ENCODE measurements at regions not wholly inside any gene's neighbourhood (a gene's known extent, or its start where the extent isn't known, plus 50 kb on each side); places are given as distances from the start of the nearest gene placed in this dataset.

DNA sequence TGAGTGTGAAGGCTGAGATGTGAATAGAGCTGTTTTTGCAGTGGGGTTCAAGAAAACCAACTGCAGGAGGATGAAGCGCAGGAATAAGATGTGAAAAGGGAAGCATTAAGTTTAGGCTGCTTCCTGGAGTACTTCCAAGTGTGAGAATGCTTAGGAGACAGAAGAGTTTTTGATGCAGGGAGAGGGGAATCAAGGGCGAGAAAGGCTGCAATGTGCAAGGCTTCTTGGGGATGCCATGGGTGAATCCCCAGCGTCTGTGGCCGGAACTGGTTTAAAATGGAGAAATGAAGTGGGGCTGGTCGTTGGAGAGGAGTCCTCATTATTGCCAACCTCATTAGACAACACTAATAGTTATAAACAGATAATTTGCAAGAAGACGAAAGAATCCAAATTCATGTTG, 764.9 kb downstream of the LIG4 start:
- Histone ChIP-seq H3K9ac (ENCODE audit: low read length) (no peak overlapping the region), H3K9me2 (ENCODE audit: insufficient read depth) (no peaks in the 10 kb centered on the region), H4K20me1 (ENCODE audit: insufficient read depth) (no peaks in the 10 kb centered on the region), H3K27ac (ENCODE audit: low read depth, low read length) (no peak overlapping the region), H3K4me3 (replicated peaks in 1 of 2; ENCODE audit: low read depth in 1 of 2, low read length in 2 of 2) (no peak overlapping the region), H3K36me3 (ENCODE audit: control insufficient read depth in 1 of 2, insufficient read depth in 2 of 2, low read length in 2 of 2) (no peaks in the 10 kb centered on the region), H3K79me2 (ENCODE audit: insufficient read depth, low read length) (no peaks in the 10 kb centered on the region), H3K9me3 (ENCODE audit: control insufficient read depth in 1 of 2, insufficient read depth in 1 of 2, low read depth in 1 of 2, low read length in 2 of 2) (peaks cover 0 to 12% of the 10 kb centered on the region in 2 experiments; a peak in 2 of 4 replicates), H3K4me1 (ENCODE audit: control insufficient read depth in 1 of 2, insufficient read depth in 2 of 2, low read length in 2 of 2) (no peaks in the 10 kb centered on the region), H3K4me2 (ENCODE audit: low read length) (no peak overlapping the region), H2AFZ (ENCODE audit: low read depth, low read length, poor library complexity, severe bottlenecking) (no peak overlapping the region), H3K27me3 (ENCODE audit: insufficient read depth, low read length) (no peaks in the 10 kb centered on the region)
- intact Hi-C loops (cut with micrococcal nuclease): no loop called here
- DNase-seq (ENCODE audit: low read depth, low spot score) (no peak), ATAC-seq (no peak)
- RAD21 ChIA-PET (ENCODE audit: low non-redundant PET in 1 of 2, low total read pairs in 2 of 2, uncharacterized antibody in 2 of 2, unreplicated experiment in 2 of 2): no interaction called here
- CTCF ChIA-PET: no interaction called here
- TF ChIP-seq, protein P1, sequence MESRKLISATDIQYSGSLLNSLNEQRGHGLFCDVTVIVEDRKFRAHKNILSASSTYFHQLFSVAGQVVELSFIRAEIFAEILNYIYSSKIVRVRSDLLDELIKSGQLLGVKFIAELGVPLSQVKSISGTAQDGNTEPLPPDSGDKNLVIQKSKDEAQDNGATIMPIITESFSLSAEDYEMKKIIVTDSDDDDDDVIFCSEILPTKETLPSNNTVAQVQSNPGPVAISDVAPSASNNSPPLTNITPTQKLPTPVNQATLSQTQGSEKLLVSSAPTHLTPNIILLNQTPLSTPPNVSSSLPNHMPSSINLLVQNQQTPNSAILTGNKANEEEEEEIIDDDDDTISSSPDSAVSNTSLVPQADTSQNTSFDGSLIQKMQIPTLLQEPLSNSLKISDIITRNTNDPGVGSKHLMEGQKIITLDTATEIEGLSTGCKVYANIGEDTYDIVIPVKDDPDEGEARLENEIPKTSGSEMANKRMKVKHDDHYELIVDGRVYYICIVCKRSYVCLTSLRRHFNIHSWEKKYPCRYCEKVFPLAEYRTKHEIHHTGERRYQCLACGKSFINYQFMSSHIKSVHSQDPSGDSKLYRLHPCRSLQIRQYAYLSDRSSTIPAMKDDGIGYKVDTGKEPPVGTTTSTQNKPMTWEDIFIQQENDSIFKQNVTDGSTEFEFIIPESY (IDR thresholded peaks at IDR 0.05; ENCODE audit: extremely low read depth, insufficient replicate concordance, low read length): no peak
- TF ChIP-seq FOSL1 (IDR thresholded peaks at IDR 0.05; ENCODE audit: low read depth) (no peak), SP1 (IDR thresholded peaks at IDR 0.05; ENCODE audit: low read depth) (no peak), CBX3 (IDR thresholded peaks at IDR 0.05; ENCODE audit: low read depth) (no peak), SIN3A (IDR thresholded peaks at IDR 0.05; ENCODE audit: low read depth) (no peak), SRF (IDR thresholded peaks at IDR 0.05; ENCODE audit: low read depth) (no peak), ZFX (IDR thresholded peaks at IDR 0.05) (no peak), POLR2A (IDR thresholded peaks at IDR 0.05; ENCODE audit: borderline replicate concordance, extremely low read depth, insufficient read depth, insufficient read length) (no peak), ZNF274 (IDR thresholded peaks at IDR 0.05; ENCODE audit: low read depth, low read length) (no peak), CEBPB (IDR thresholded peaks at IDR 0.05; ENCODE audit: low read depth) (no peak), EZH2 (IDR thresholded peaks at IDR 0.05) (no peak), YY1 (IDR thresholded peaks at IDR 0.05; ENCODE audit: extremely low read depth, insufficient replicate concordance, low read depth, low read length) (no peak), EGR1 (IDR thresholded peaks at IDR 0.05; ENCODE audit: low read depth) (no peak), JUND (IDR thresholded peaks at IDR 0.05) (no peak), TCF7L2 (IDR thresholded peaks at IDR 0.05; ENCODE audit: borderline replicate concordance, extremely low read depth, insufficient read depth, insufficient read length) (no peak)
- TF ChIP-seq, protein P2, sequence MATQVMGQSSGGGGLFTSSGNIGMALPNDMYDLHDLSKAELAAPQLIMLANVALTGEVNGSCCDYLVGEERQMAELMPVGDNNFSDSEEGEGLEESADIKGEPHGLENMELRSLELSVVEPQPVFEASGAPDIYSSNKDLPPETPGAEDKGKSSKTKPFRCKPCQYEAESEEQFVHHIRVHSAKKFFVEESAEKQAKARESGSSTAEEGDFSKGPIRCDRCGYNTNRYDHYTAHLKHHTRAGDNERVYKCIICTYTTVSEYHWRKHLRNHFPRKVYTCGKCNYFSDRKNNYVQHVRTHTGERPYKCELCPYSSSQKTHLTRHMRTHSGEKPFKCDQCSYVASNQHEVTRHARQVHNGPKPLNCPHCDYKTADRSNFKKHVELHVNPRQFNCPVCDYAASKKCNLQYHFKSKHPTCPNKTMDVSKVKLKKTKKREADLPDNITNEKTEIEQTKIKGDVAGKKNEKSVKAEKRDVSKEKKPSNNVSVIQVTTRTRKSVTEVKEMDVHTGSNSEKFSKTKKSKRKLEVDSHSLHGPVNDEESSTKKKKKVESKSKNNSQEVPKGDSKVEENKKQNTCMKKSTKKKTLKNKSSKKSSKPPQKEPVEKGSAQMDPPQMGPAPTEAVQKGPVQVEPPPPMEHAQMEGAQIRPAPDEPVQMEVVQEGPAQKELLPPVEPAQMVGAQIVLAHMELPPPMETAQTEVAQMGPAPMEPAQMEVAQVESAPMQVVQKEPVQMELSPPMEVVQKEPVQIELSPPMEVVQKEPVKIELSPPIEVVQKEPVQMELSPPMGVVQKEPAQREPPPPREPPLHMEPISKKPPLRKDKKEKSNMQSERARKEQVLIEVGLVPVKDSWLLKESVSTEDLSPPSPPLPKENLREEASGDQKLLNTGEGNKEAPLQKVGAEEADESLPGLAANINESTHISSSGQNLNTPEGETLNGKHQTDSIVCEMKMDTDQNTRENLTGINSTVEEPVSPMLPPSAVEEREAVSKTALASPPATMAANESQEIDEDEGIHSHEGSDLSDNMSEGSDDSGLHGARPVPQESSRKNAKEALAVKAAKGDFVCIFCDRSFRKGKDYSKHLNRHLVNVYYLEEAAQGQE (IDR thresholded peaks at IDR 0.05; ENCODE audit: low read depth): no peak
- POLR2A ChIA-PET: no interaction called here
- no TSS peak for BruUV-seq (replicated peaks)
